Uterus (tissue), 2 donors: ENCODE measurements at regions not wholly inside any gene's neighbourhood (a gene's known extent, or its start where the extent isn't known, plus 50 kb on each side); places are given as distances from the start of the nearest gene placed in this dataset.

Experiments
- CTCF ChIP-seq, 4 experiments: fragments of 200-600 bp in 2 of 4; fragments of 450-650 bp in 2 of 4; sonication (generic) in 2 of 4; IDR thresholded peaks; one replicate each; pipeline ENCODE4 v1.5.1; 2016 to 2019; ENCODE audit warnings: antibody characterized with exemption in 4 of 4, mild to moderate bottlenecking in 2 of 4, moderate library complexity in 1 of 4
- POLR2A ChIP-seq, 2 donors: fragments of 450-650 bp; IDR thresholded peaks; one replicate each; pipeline ENCODE4 v1.6.1; 2016; ENCODE audit warnings: antibody characterized with exemption in 2 of 2, mild to moderate bottlenecking in 1 of 2, moderate library complexity in 1 of 2

GRCh38 chr12:47369085-47369484, 289.3 kb upstream of the AMIGO2 start:
- no peak for TF ChIP-seq POLR2A (IDR thresholded peaks at IDR 0.05)
- TF ChIP-seq CTCF (IDR thresholded peaks at IDR 0.05) = no peak
